ENCODE measurements at regions not wholly inside any gene's neighbourhood (a gene's known extent, or its start where the extent isn't known, plus 50 kb on each side); places are given as distances from the start of the nearest gene placed in this dataset.

GRCh38 chr7:41481353-41481752 is 221.5 kb downstream of the INHBA start:
- TF ChIP-seq CEBPB (IDR thresholded peaks at IDR 0.05) (no peak), TEAD4 (IDR thresholded peaks at IDR 0.05) (no peak), EP300 (IDR thresholded peaks at IDR 0.05; ENCODE audit: borderline replicate concordance) (no peak), RAD21 (IDR thresholded peaks at IDR 0.05; ENCODE audit: low read depth) (no peak), MAX (IDR thresholded peaks at IDR 0.05) (no peak), EGR1 (IDR thresholded peaks at IDR 0.05) (no peak), TCF12 (IDR thresholded peaks at IDR 0.05; ENCODE audit: low read depth) (no peak), NFIC (IDR thresholded peaks at IDR 0.05) (no peak), TAF1 (IDR thresholded peaks at IDR 0.05; ENCODE audit: low read depth) (no peak), FOXM1 (IDR thresholded peaks at IDR 0.05; ENCODE audit: borderline replicate concordance, low read depth) (no peak), REST (IDR thresholded peaks at IDR 0.05; ENCODE audit: low read depth) (no peak), ZBTB7A (IDR thresholded peaks at IDR 0.05; ENCODE audit: low read depth) (no peak), CREB1 (IDR thresholded peaks at IDR 0.05; ENCODE audit: low read depth) (no peak), USF1 (IDR thresholded peaks at IDR 0.05) (no peak)

All from Ishikawa (cell line).